Esophagus muscularis mucosa (tissue), 4 donors: ENCODE measurements at regions not wholly inside any gene's neighbourhood (a gene's known extent, or its start where the extent isn't known, plus 50 kb on each side); places are given as distances from the start of the nearest gene placed in this dataset.
"Not testable (repeated sequence)": the region's sequence is repeated elsewhere in the genome, so short reads cannot be mapped to it uniquely, and the experiment has no call there.

ENCODE experiments used
- DNase-seq: peaks from one replicate; pipeline ENCODE4 v3.0.0-alpha.2; 2017; ENCODE audit errors: extremely low spot score
- H3K27ac ChIP-seq, 4 donors: fragments of 200-600 bp; sonication (generic); replicated peaks in 1 of 4; 1 replicate in 3 of 4; 2 replicates in 1 of 4; pipeline ENCODE4 v1.5.1; 2016 to 2019; ENCODE audit warnings: mild to moderate bottlenecking in 1 of 4
- H3K27me3 ChIP-seq, 4 donors: fragments of 200-600 bp; sonication (generic); one replicate each; pipeline versions ENCODE4 v1.5.1 to v1.6.0; 2016 to 2019
- H3K36me3 ChIP-seq, 4 donors: fragments of 200-600 bp; sonication (generic); one replicate each; pipeline ENCODE4 v1.5.1; 2016 to 2019
- H3K4me1 ChIP-seq, 4 donors: fragments of 200-600 bp; sonication (generic); one replicate each; pipeline ENCODE4 v1.5.1; 2016 to 2019
- H3K4me3 ChIP-seq, 4 donors: fragments of 200-600 bp; sonication (generic); 1 replicate in 2 of 4; 2 replicates in 2 of 4; pipeline ENCODE4 v1.5.1; 2016 to 2019; ENCODE audit warnings: mild to moderate bottlenecking in 4 of 4, moderate library complexity in 1 of 4
- H3K9me3 ChIP-seq, 4 donors: fragments of 200-600 bp; sonication (generic); 1 replicate in 3 of 4; 2 replicates in 1 of 4; pipeline ENCODE4 v1.5.1; 2016 to 2019
- EP300 ChIP-seq: sonication (generic); formaldehyde crosslinking; IDR thresholded peaks from one replicate; pipeline ENCODE4 v1.6.1; 2017; ENCODE audit warnings: antibody characterized with exemption
- POLR2A ChIP-seq: fragments of 450-650 bp; IDR thresholded peaks from one replicate; pipeline ENCODE4 v1.6.1; 2017; ENCODE audit warnings: antibody characterized with exemption, moderate library complexity, mild to moderate bottlenecking, low read depth
- POLR2AphosphoS5 ChIP-seq, 2 donors: sonication (generic); formaldehyde crosslinking; IDR thresholded peaks; one replicate each; pipeline ENCODE4 v1.6.1; 2017; ENCODE audit warnings: antibody characterized with exemption in 2 of 2
- WGBS: methylation state at CpG from one replicate; pipeline ENCODE4 v1.1.5; 2018; 5-methylcytosine and 5-hydroxymethylcytosine counted together
- intact Hi-C: fragments of 100-400 bp; cut with DNase I; formaldehyde crosslinking; loops from one replicate; pipeline ENCODE4 v1.15.1; 2023
- TF ChIP-seq, protein P1 (sequence below), 3 experiments: fragments of 200-600 bp in 2 of 3; fragments of 450-650 bp in 1 of 3; sonication (generic) in 2 of 3; IDR thresholded peaks; one replicate each; pipeline ENCODE4 v1.5.1; 2017 to 2019; ENCODE audit warnings: antibody characterized with exemption in 3 of 3, mild to moderate bottlenecking in 2 of 3, moderate library complexity in 1 of 3

DNA sequence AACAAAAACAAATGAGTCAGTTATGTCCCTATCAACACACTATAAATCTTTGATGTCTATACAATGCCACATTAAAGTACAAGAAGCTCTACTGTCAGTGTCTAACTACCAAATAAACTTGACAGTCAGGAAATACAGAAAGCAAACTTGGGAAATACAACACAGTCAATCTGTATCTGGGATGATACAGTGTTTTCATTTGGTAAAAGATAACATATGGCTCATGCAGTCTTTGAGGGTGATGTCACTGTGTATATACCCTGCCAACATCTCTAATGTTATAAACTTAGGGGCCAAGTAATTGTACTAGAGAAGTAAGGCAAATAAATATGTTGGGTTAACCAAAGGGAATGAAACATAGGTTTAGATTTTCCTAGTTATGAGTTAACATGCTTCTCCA lies 552.5 kb upstream of the ADAMTS5 start:
- intact Hi-C loops: no loop called here
- H3K9me3 ChIP-seq: peaks cover 0 to 11% (median 5%) of the 10 kb centered on the region in 4 donors
- no peaks in the 10 kb centered on the region for H3K36me3 ChIP-seq
- H3K27ac ChIP-seq: no peak overlapping the region
- no peak overlapping the region for H3K4me3 ChIP-seq
- H3K27me3 ChIP-seq: no peaks in the 10 kb centered on the region
- no peaks in the 10 kb centered on the region for H3K4me1 ChIP-seq
- no peak for DNase-seq
- no peak for TF ChIP-seq POLR2AphosphoS5 (IDR thresholded peaks at IDR 0.05)
- TF ChIP-seq, protein P1, sequence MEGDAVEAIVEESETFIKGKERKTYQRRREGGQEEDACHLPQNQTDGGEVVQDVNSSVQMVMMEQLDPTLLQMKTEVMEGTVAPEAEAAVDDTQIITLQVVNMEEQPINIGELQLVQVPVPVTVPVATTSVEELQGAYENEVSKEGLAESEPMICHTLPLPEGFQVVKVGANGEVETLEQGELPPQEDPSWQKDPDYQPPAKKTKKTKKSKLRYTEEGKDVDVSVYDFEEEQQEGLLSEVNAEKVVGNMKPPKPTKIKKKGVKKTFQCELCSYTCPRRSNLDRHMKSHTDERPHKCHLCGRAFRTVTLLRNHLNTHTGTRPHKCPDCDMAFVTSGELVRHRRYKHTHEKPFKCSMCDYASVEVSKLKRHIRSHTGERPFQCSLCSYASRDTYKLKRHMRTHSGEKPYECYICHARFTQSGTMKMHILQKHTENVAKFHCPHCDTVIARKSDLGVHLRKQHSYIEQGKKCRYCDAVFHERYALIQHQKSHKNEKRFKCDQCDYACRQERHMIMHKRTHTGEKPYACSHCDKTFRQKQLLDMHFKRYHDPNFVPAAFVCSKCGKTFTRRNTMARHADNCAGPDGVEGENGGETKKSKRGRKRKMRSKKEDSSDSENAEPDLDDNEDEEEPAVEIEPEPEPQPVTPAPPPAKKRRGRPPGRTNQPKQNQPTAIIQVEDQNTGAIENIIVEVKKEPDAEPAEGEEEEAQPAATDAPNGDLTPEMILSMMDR (IDR thresholded peaks at IDR 0.05): no peak
- TF ChIP-seq POLR2A: no peak
- no peak for TF ChIP-seq EP300

DNA sequence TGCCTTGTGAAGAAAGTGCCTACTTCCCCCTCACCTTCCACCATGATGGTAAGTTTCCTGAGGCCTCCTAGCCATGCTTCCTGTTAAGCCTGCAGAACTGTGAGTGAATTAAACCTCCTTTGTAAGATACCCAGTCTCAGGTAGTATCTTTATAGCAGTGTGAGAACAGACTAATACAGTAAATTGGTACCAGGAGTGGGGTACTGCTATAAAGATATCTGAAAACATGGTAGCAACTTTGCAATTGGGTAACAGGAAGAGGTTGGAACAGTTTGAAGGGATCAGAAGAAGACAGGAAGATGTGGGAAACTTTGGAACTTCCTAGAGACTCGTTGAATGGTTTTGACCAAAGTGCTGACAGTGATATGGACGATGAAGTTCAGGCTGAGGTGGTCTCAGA lies 550.3 kb upstream of the ADAMTS5 start:
- H3K36me3 ChIP-seq, intact Hi-C loops, H3K4me1 ChIP-seq, H3K27me3 ChIP-seq, H3K27ac ChIP-seq, DNase-seq, H3K4me3 ChIP-seq: not testable (repeated sequence)
- 93% methylated on average over 2 of the region's 2 CpGs for WGBS
- peaks cover 0 to 11% (median 5%) of the 10 kb centered on the region in 4 donors for H3K9me3 ChIP-seq

DNA sequence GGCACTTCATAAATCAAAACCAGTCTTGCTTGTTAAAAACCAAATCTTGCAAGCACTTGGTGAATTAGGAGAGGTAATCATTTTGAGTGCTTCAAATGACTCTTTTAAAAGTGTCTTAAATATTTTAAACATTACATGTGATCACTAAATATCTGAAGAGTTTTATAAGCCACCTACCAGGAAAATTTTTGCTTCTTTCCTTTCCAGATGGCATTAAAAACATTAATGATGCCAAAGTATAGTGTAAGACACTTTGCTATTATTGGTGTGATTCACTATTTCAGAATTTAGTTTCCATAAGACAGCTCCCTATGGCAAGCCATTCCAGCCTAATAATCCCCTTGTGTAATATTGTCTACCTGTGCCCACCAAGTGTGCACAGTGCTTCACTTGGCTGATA lies 548.8 kb upstream of the ADAMTS5 start:
- H3K27ac ChIP-seq: no peak overlapping the region
- H3K9me3 ChIP-seq: peaks cover 0 to 11% (median 3%) of the 10 kb centered on the region in 4 donors
- intact Hi-C loops: no loop called here
- H3K36me3 ChIP-seq: no peaks in the 10 kb centered on the region
- no peak for DNase-seq
- H3K4me1 ChIP-seq: no peaks in the 10 kb centered on the region
- H3K4me3 ChIP-seq: no peak overlapping the region
- TF ChIP-seq, protein P1 (IDR thresholded peaks at IDR 0.05): no peak
- TF ChIP-seq POLR2A: no peak
- no peaks in the 10 kb centered on the region for H3K27me3 ChIP-seq

DNA sequence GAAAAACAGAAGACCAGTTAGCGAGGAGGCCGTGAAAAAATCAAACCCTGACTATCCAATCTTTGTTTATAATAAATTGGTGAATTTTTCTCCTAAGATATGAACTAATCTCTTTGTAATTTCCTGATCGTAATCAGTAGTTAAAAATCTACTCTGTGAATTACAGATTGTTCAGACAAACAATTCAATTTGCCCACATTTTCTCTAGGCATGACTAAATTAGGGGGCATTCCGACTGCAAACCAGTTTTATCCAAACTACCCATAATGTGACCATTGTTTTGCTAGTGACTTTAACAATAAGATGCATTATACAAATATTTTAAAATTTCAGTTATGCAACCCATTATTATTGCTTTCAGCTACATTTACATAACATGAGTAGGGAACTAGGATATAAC lies 546.9 kb upstream of the ADAMTS5 start:
- Histone ChIP-seq H3K27ac (no peak overlapping the region), H3K4me1 (no peaks in the 10 kb centered on the region), H3K36me3 (no peaks in the 10 kb centered on the region), H3K27me3 (no peaks in the 10 kb centered on the region), H3K9me3 (peaks cover 0 to 11% (median 3%) of the 10 kb centered on the region in 4 donors), H3K4me3 (no peak overlapping the region)
- 82% methylated on average over 4 of the region's 4 CpGs for WGBS
- TF ChIP-seq, protein P1 (IDR thresholded peaks at IDR 0.05): no peak
- TF ChIP-seq POLR2AphosphoS5 (IDR thresholded peaks at IDR 0.05): no peak
- intact Hi-C loops: no loop called here
- no peak for DNase-seq

DNA sequence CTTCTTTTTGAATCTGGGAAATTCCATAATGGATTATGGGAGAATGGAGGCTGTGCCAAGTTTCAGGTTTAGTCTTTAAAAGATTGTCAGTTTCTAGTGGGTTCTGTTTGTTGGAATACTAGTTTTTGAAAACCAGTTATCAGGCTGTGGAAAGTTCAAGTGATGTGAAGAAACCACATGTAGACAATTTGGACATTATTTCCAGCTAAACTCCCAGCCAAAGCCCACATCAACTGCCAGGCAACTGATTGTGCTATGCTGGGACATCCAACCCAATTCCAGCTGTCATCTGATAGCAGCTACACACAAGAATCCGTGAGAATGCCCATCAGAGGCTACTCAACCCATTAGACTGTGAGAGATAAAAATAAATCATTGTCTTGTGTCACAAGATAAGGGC lies 546.1 kb upstream of the ADAMTS5 start:
- Histone ChIP-seq H3K4me1 (no peaks in the 10 kb centered on the region), H3K27me3 (no peaks in the 10 kb centered on the region), H3K4me3 (no peak overlapping the region), H3K9me3 (peaks cover 0 to 11% (median 3%) of the 10 kb centered on the region in 4 donors), H3K36me3 (no peaks in the 10 kb centered on the region), H3K27ac (no peak overlapping the region)
- WGBS: 45% methylated on average over 1 of the region's 1 CpG
- intact Hi-C loops: no loop called here
- TF ChIP-seq EP300 (no peak), POLR2AphosphoS5 (IDR thresholded peaks at IDR 0.05) (no peak), POLR2A (no peak)
- TF ChIP-seq, protein P1 (IDR thresholded peaks at IDR 0.05): no peak
- DNase-seq: no peak
